Parathyroid adenoma (tissue), 2 donors: ENCODE measurements at regions not wholly inside any gene's neighbourhood (a gene's known extent, or its start where the extent isn't known, plus 50 kb on each side); places are given as distances from the start of the nearest gene placed in this dataset.

Experiments
- H2AFZ ChIP-seq: fragments of 300-600 bp; sonication (generic); one replicate; pipeline ENCODE4 v1.7.0; 2017; ENCODE audit warnings: antibody characterized with exemption, mild to moderate bottlenecking
- H3K27ac ChIP-seq: fragments of 300-600 bp; sonication (generic); one replicate; pipeline ENCODE4 v1.7.0; 2017
- H3K27me3 ChIP-seq: fragments of 300-600 bp; sonication (generic); one replicate; pipeline ENCODE4 v1.7.0; 2017; ENCODE audit warnings: low read length; ENCODE audit not compliant: control insufficient read depth, insufficient read depth
- H3K36me3 ChIP-seq: fragments of 300-600 bp; sonication (generic); one replicate; pipeline ENCODE4 v1.7.0; 2017; ENCODE audit warnings: low read length; ENCODE audit not compliant: control insufficient read depth, insufficient read depth
- H3K4me1 ChIP-seq: fragments of 300-600 bp; sonication (generic); one replicate; pipeline ENCODE4 v1.7.0; 2017; ENCODE audit warnings: control low read depth
- H3K4me2 ChIP-seq: fragments of 300-600 bp; sonication (generic); one replicate; pipeline ENCODE4 v1.7.0; 2017; ENCODE audit warnings: low read length
- H3K4me3 ChIP-seq: fragments of 300-600 bp; sonication (generic); one replicate; pipeline ENCODE4 v1.7.0; 2017; ENCODE audit warnings: low read depth, low read length
- H3K79me2 ChIP-seq: fragments of 300-600 bp; sonication (generic); one replicate; pipeline ENCODE4 v1.7.0; 2017; ENCODE audit warnings: control low read depth
- H3K9ac ChIP-seq: fragments of 300-600 bp; sonication (generic); one replicate; pipeline ENCODE4 v1.7.0; 2017; ENCODE audit warnings: mild to moderate bottlenecking
- H3K9me3 ChIP-seq: fragments of 300-600 bp; sonication (generic); one replicate; pipeline ENCODE4 v1.7.0; 2017; ENCODE audit warnings: low read length; ENCODE audit not compliant: control insufficient read depth
- TF ChIP-seq, protein P1 (sequence below): fragments of 300-600 bp; sonication (generic); IDR thresholded peaks from one replicate; pipeline ENCODE4 v1.7.0; 2017; ENCODE audit warnings: antibody characterized with exemption, mild to moderate bottlenecking
- donor health status: primary hyperparathyroidism.

DNA sequence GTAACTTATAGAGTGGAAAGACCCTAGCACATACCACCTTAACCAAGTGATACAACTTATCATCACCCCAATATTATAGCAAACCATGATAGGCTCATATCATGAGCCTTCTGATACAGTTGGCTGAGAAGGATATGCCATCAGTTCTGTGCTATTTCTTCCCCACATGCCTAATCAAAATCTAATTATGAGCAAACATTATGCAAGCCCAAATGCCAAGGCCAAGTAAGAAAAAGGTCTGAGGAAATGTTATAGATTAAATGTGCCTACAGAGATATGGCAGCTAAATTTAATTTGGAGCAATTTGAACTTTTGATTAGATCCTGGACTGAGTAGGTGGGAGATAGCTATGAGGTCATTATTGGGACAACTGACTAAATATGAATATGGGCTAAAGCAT lies 225.9 kb upstream of the PMFBP1 start:
- TF ChIP-seq, protein P1, sequence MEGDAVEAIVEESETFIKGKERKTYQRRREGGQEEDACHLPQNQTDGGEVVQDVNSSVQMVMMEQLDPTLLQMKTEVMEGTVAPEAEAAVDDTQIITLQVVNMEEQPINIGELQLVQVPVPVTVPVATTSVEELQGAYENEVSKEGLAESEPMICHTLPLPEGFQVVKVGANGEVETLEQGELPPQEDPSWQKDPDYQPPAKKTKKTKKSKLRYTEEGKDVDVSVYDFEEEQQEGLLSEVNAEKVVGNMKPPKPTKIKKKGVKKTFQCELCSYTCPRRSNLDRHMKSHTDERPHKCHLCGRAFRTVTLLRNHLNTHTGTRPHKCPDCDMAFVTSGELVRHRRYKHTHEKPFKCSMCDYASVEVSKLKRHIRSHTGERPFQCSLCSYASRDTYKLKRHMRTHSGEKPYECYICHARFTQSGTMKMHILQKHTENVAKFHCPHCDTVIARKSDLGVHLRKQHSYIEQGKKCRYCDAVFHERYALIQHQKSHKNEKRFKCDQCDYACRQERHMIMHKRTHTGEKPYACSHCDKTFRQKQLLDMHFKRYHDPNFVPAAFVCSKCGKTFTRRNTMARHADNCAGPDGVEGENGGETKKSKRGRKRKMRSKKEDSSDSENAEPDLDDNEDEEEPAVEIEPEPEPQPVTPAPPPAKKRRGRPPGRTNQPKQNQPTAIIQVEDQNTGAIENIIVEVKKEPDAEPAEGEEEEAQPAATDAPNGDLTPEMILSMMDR: no peak

DNA sequence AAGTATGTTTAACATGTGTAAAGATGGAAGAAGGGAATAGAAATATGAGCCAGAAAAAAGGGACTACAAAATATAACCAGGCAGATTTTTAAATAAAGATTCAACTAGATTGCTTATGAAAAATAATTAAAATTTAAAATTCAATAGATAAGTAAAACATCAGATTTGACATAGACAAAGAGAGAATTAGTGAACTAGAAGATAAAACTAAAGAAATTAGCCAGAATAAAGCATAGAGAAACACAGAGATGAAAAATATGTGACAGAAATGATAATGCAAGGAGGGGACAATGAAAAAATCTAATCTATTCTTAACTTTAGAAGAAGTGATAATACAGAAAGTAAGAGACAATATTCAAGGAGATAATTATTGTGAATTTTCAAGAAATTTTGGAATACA lies 222.6 kb upstream of the PMFBP1 start:
- Histone ChIP-seq H2AFZ (no peak overlapping the region), H3K9ac (no peak overlapping the region), H3K9me3 (no peaks in the 10 kb centered on the region), H3K4me2 (no peak overlapping the region), H3K27me3 (no peaks in the 10 kb centered on the region), H3K27ac (no peak overlapping the region), H3K4me1 (no peaks in the 10 kb centered on the region), H3K4me3 (no peak overlapping the region), H3K36me3 (no peaks in the 10 kb centered on the region), H3K79me2 (no peaks in the 10 kb centered on the region)
- TF ChIP-seq, protein P1: no peak

More for the DNA sequence above, 225.9 kb upstream of the PMFBP1 start:
- Histone ChIP-seq H3K36me3 (no peaks in the 10 kb centered on the region), H3K4me2 (no peak overlapping the region), H3K27ac (no peak overlapping the region), H2AFZ (no peak overlapping the region), H3K4me1 (no peaks in the 10 kb centered on the region), H3K4me3 (no peak overlapping the region), H3K79me2 (no peaks in the 10 kb centered on the region), H3K9ac (no peak overlapping the region), H3K9me3 (no peaks in the 10 kb centered on the region), H3K27me3 (no peaks in the 10 kb centered on the region)

DNA sequence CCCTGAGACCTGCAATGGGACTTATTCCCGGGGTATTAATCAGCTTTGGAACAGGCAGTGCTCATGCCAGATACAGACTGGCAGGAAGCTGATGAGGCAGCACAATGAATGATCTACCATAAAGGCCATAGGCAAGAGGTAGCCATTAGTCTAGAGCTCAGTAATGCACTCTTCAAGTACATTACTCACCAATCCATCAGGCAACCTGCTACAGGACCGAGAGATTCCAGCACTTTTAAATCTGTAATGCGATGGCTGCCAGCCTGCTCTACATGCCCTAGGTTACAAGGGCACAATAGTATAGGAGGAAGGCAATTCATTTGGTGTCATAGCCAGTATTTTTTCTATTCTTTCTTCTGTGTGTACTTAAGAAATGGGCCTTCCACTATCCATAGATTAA lies 217.8 kb upstream of the PMFBP1 start:
- H2AFZ ChIP-seq: no peak overlapping the region
- H3K79me2 ChIP-seq: no peaks in the 10 kb centered on the region
- H3K4me3 ChIP-seq: no peak overlapping the region
- no peak overlapping the region for H3K27ac ChIP-seq
- no peaks in the 10 kb centered on the region for H3K27me3 ChIP-seq
- H3K9ac ChIP-seq: no peak overlapping the region
- TF ChIP-seq, protein P1: no peak
- no peaks in the 10 kb centered on the region for H3K36me3 ChIP-seq
- H3K4me2 ChIP-seq: no peak overlapping the region
- H3K9me3 ChIP-seq: no peaks in the 10 kb centered on the region
- no peaks in the 10 kb centered on the region for H3K4me1 ChIP-seq

DNA sequence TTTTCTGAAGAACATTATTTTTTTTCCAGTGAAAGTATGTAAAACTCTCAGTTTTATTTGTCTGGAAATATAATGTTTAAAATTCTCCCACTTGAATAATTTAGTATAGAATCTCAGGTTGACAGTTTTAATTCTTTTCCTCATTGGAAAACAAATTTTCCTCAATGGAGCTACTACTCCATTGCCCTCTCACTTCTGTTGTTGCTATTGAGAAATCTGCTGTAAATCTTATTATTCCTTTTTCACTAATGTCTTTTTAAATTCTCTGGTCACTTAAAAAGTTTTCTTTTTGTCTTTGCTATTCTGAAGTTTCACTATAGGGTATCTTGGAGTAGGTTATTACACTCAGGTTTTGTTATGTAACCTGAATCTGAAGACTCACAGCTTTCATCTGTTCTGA lies 216.1 kb upstream of the PMFBP1 start:
- no peak overlapping the region for H3K4me3 ChIP-seq
- no peak overlapping the region for H3K4me2 ChIP-seq
- TF ChIP-seq, protein P1: no peak
- H3K27me3 ChIP-seq: no peaks in the 10 kb centered on the region
- no peaks in the 10 kb centered on the region for H3K36me3 ChIP-seq
- H3K9me3 ChIP-seq: no peaks in the 10 kb centered on the region
- no peak overlapping the region for H3K27ac ChIP-seq
- no peaks in the 10 kb centered on the region for H3K4me1 ChIP-seq
- no peaks in the 10 kb centered on the region for H3K79me2 ChIP-seq
- no peak overlapping the region for H2AFZ ChIP-seq
- H3K9ac ChIP-seq: no peak overlapping the region

GRCh38 chr16:72384651-72385050 lies 212.7 kb upstream of the PMFBP1 start:
- Histone ChIP-seq H3K79me2 (no peaks in the 10 kb centered on the region), H3K4me2 (no peak overlapping the region), H3K4me3 (no peak overlapping the region), H2AFZ (no peak overlapping the region), H3K27ac (no peak overlapping the region), H3K27me3 (no peaks in the 10 kb centered on the region), H3K9ac (no peak overlapping the region), H3K9me3 (no peaks in the 10 kb centered on the region), H3K4me1 (no peaks in the 10 kb centered on the region), H3K36me3 (no peaks in the 10 kb centered on the region)
- TF ChIP-seq, protein P1: no peak
